HG03460 (cell line): ENCODE measurements at regions not wholly inside any gene's neighbourhood (a gene's known extent, or its start where the extent isn't known, plus 50 kb on each side); places are given as distances from the start of the nearest gene placed in this dataset.
"Not testable (repeated sequence)": the region's sequence is repeated elsewhere in the genome, so short reads cannot be mapped to it uniquely, and the experiment has no call there.

Experiments
- ATAC-seq: cut with Tn5 transposase; IDR thresholded peaks from one replicate; pipeline ENCODE4 v1.9.1; 2021; ENCODE audit not compliant: unreplicated experiment

- ATAC-seq: no peak
These were observed 177.1 kb upstream of the MAN1A1 start for GRCh38 chr6:119526561-119527230.

GRCh38 chr6:119524410-119524809 is 174.8 kb upstream of the MAN1A1 start:
- no peak for ATAC-seq

- ATAC-seq: no peak
These were observed 174.0 kb upstream of the MAN1A1 start for GRCh38 chr6:119523556-119523955.

DNA sequence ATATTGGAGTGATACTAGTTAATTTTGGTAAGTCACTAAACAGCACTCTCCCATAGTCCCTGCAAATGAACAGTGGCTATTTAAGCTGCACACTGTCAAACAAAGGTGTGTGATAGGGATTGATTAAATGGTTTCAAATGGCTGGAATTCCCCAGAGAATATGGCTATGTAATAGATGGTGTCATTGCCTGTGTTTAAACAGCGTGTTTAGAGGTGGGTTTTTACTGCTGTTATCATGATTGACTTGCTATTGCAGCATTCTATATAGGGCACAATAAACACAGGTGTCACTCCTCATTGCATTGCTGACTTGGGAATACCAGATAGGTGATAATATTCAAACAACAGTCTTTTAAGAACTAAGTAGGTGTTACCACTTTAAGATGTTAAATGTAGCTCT is 171.7 kb upstream of the MAN1A1 start:
- ATAC-seq: no peak

GRCh38 chr6:119517428-119517827 is 167.9 kb upstream of the MAN1A1 start:
- no peak for ATAC-seq

GRCh38 chr6:119514345-119514744 is 164.8 kb upstream of the MAN1A1 start:
- ATAC-seq: no peak

GRCh38 chr6:119511024-119511423 is 161.5 kb upstream of the MAN1A1 start:
- ATAC-seq: no peak

DNA sequence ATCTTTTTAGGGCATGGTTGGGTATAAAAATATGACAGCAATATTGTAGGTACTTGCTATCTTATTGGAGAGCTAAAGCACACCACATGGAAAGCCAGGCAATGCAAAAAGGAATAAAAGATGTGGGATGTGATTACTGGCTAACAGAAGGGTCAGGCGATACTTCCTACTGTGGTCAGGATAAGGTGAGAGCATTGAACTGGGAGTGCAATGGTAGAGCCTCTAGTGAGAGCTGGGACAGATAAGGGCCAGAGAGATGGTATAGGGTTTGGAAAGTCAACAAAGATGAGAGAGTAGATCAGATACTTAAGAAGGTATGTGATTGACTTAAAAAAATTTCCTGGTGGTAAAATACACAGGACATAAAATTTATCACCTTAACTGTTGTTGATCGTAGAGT is 160.7 kb upstream of the MAN1A1 start:
- ATAC-seq: no peak

- no peak for ATAC-seq
These were observed 157.1 kb upstream of the MAN1A1 start for GRCh38 chr6:119506631-119507174.

- ATAC-seq: peak; percentile 86
These were observed 152.4 kb upstream of the MAN1A1 start for GRCh38 chr6:119501798-119502483.

GRCh38 chr6:119499797-119500196 is 150.2 kb upstream of the MAN1A1 start:
- ATAC-seq: no peak

GRCh38 chr6:119497988-119498727 is 148.6 kb upstream of the MAN1A1 start:
- ATAC-seq: no peak

DNA sequence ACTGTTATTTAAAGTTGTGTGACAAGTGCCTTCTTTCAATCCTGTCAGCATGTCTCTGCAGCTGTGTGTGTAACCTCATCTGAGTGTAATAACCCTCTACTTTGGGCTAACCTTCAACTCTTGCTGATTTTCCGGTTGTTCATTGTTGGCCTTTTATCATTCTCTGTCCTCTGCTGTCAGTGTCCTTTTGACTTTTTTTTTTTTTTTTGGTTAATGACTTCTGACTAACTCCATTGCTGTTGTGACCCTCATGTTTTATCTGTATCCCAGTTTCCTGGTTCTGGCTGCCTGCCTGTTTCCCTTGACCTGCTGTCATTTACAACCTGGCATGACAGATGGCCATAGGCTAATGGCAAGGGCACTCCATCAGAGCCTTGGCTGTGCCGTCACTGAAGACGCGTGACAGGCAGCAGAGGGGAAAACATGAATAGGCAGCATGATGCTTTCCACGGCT is 145.7 kb upstream of the MAN1A1 start:
- ATAC-seq: no peak

GRCh38 chr6:119493980-119494379 is 144.4 kb upstream of the MAN1A1 start:
- no peak for ATAC-seq

GRCh38 chr6:119491112-119491511 is 141.6 kb upstream of the MAN1A1 start:
- not testable (repeated sequence) for ATAC-seq

GRCh38 chr6:119490050-119490449 is 140.5 kb upstream of the MAN1A1 start:
- not testable (repeated sequence) for ATAC-seq

DNA sequence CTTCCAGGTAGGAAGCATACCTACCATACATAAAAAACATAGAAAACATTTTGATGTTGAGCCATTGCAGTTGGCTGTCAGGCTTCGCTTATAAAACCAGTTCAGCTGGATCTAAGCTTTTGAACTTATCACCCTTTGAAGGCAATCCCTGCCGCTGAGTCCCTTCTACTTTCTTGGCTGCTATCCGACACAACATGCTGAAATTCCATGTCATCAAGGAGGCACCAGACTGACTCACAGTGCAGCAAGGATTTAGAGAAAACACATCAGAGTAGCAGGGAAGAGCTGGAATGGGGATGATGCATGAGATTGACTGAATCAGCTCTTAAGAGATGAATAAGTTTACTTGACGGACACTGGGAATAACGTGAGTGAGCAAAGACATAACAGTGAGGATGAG is 135.0 kb upstream of the MAN1A1 start:
- no peak for ATAC-seq

- no peak for ATAC-seq
These were observed 134.3 kb upstream of the MAN1A1 start for GRCh38 chr6:119483908-119484307.

DNA sequence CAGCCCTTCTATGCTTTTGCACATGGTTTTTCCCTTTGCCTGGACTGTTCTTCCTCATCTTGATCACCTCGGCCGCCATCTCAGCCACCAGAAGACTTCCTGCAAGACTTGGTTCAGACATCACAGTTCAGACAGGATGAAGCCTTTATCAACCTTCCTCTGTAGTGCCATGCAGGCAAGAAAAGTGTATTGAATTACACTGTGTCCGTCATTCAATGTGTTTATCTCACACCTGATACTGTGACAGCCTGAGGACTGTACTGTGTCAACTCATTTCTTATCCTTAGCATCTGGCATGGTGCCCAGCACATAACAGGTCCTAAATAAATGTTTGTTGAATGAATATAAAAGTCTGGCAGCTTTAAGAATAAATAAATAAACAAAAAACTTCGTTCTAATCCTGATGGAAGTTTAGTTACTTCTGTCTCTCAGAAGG is 133.3 kb upstream of the MAN1A1 start:
- ATAC-seq: no peak

- no peak for ATAC-seq
These were observed 132.4 kb upstream of the MAN1A1 start for GRCh38 chr6:119481976-119482375.

DNA sequence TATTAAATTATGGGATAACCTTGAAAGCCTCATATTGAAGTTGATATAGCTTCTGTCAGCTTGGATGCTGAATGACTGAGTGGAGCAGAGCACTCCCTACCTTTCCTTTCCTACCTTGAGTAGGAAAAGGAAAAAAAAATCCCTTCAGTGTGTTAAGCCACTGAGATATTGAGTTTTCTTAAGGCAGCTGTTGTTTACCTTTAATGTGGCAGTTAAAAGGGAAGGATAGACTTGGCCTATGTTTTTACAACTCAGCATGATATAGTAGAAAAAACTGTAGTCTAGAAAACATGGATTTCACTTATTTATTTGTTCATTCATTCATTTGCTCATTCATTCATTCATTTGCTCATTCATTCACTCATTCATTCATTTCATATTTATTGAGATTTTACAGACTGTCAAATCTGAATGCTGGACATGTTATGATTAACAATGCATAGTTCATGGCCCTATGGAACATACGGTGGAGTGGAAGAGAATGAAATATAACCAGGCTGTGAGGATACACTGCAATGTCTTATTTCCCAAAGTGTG is 131.5 kb upstream of the MAN1A1 start:
- no peak for ATAC-seq
